Uterus (tissue), 3 donors: ENCODE measurements at regions not wholly inside any gene's neighbourhood (a gene's known extent, or its start where the extent isn't known, plus 50 kb on each side); places are given as distances from the start of the nearest gene placed in this dataset.

ENCODE experiments used
- DNase-seq, 2 donors: peaks; one replicate each; pipeline ENCODE4 v3.0.0-alpha.2; 2019 to 2020
- H3K27ac ChIP-seq, 2 donors: fragments of 200-600 bp; sonication (generic); 1 replicate in 1 of 2; 2 replicates in 1 of 2; pipeline ENCODE4 v1.5.1; 2016 to 2018
- H3K27me3 ChIP-seq, 2 donors: fragments of 200-600 bp; sonication (generic); one replicate each; pipeline ENCODE4 v1.5.1; 2018 to 2019; ENCODE audit warnings: control low read depth in 1 of 2
- H3K36me3 ChIP-seq, 2 donors: fragments of 200-600 bp; sonication (generic); one replicate each; pipeline ENCODE4 v1.5.1; 2019; ENCODE audit warnings: control low read depth in 1 of 2
- H3K4me1 ChIP-seq, 2 donors: fragments of 200-600 bp; sonication (generic); one replicate each; pipeline ENCODE4 v1.5.1; 2018 to 2019; ENCODE audit warnings: control low read depth in 1 of 2
- H3K4me3 ChIP-seq, 2 donors: fragments of 200-600 bp; sonication (generic); 1 replicate in 1 of 2; 2 replicates in 1 of 2; pipeline ENCODE4 v1.5.1; 2018 to 2019; ENCODE audit warnings: mild to moderate bottlenecking in 1 of 2
- H3K9me3 ChIP-seq, 2 donors: fragments of 200-600 bp; sonication (generic); one replicate each; pipeline ENCODE4 v1.5.1; 2019; ENCODE audit warnings: control low read depth in 1 of 2
- CTCF ChIP-seq, 4 experiments: fragments of 200-600 bp in 2 of 4; fragments of 450-650 bp in 2 of 4; sonication (generic) in 2 of 4; IDR thresholded peaks; one replicate each; pipeline ENCODE4 v1.5.1; 2016 to 2019; ENCODE audit warnings: antibody characterized with exemption in 4 of 4, mild to moderate bottlenecking in 2 of 4, moderate library complexity in 1 of 4
- POLR2A ChIP-seq, 2 donors: fragments of 450-650 bp; IDR thresholded peaks; one replicate each; pipeline ENCODE4 v1.6.1; 2016; ENCODE audit warnings: antibody characterized with exemption in 2 of 2, mild to moderate bottlenecking in 1 of 2, moderate library complexity in 1 of 2
- intact Hi-C: fragments of 100-400 bp; cut with DNase I; formaldehyde crosslinking; loops from one replicate; pipeline ENCODE4 v1.15.1; 2023; ENCODE audit warnings: low total_unique reads
- donor health status: DM: yes; HTN: yes; CAD: no.

- intact Hi-C loops, result no loop called here
- TF ChIP-seq CTCF (IDR thresholded peaks at IDR 0.05), result no peak
- no peak for TF ChIP-seq POLR2A (IDR thresholded peaks at IDR 0.05)
- Histone ChIP-seq H3K27ac (no peak overlapping the region), H3K36me3 (no peaks in the 10 kb centered on the region), H3K4me3 (no peak overlapping the region), H3K9me3 (no peaks in the 10 kb centered on the region), H3K27me3 (no peaks in the 10 kb centered on the region), H3K4me1 (no peaks in the 10 kb centered on the region)
- no peak for DNase-seq
Measured at GRCh38 chr6:80939898-80940297, 812.6 kb downstream of the TENT5A start.

GRCh38 chr6:80939480-80939879 lies 813.0 kb downstream of the TENT5A start:
- H3K9me3 ChIP-seq, result no peaks in the 10 kb centered on the region
- no peak for DNase-seq
- no peaks in the 10 kb centered on the region for H3K27me3 ChIP-seq
- H3K4me3 ChIP-seq, result no peak overlapping the region
- H3K36me3 ChIP-seq, result no peaks in the 10 kb centered on the region
- TF ChIP-seq CTCF (IDR thresholded peaks at IDR 0.05) (no peak), POLR2A (IDR thresholded peaks at IDR 0.05) (no peak)
- no peak overlapping the region for H3K27ac ChIP-seq
- H3K4me1 ChIP-seq, result no peaks in the 10 kb centered on the region
- intact Hi-C loops, result no loop called here

GRCh38 chr6:80938131-80938530 lies 814.4 kb downstream of the TENT5A start:
- no peak for TF ChIP-seq CTCF (IDR thresholded peaks at IDR 0.05)
- no peak for TF ChIP-seq POLR2A (IDR thresholded peaks at IDR 0.05)
- intact Hi-C loops, result no loop called here

GRCh38 chr6:80932359-80932758 lies 820.1 kb downstream of the TENT5A start:
- H3K9me3 ChIP-seq, result no peaks in the 10 kb centered on the region
- intact Hi-C loops, result no loop called here
- no peak overlapping the region for H3K4me3 ChIP-seq
- H3K27me3 ChIP-seq, result no peaks in the 10 kb centered on the region
- TF ChIP-seq CTCF (IDR thresholded peaks at IDR 0.05) (no peak), POLR2A (IDR thresholded peaks at IDR 0.05) (no peak)
- no peak overlapping the region for H3K27ac ChIP-seq
- no peaks in the 10 kb centered on the region for H3K4me1 ChIP-seq
- H3K36me3 ChIP-seq, result no peaks in the 10 kb centered on the region
- no peak for DNase-seq

More at GRCh38 chr6:80938131-80938530, 814.4 kb downstream of the TENT5A start:
- H3K27me3 ChIP-seq, result no peaks in the 10 kb centered on the region
- DNase-seq, result no peak
- no peaks in the 10 kb centered on the region for H3K9me3 ChIP-seq
- no peak overlapping the region for H3K4me3 ChIP-seq
- no peaks in the 10 kb centered on the region for H3K4me1 ChIP-seq
- H3K36me3 ChIP-seq, result no peaks in the 10 kb centered on the region
- no peak overlapping the region for H3K27ac ChIP-seq

- TF ChIP-seq POLR2A (IDR thresholded peaks at IDR 0.05) (no peak), CTCF (IDR thresholded peaks at IDR 0.05) (no peak)
- Histone ChIP-seq H3K4me1 (no peaks in the 10 kb centered on the region), H3K9me3 (no peaks in the 10 kb centered on the region), H3K27me3 (no peaks in the 10 kb centered on the region), H3K27ac (no peak overlapping the region), H3K4me3 (no peak overlapping the region), H3K36me3 (no peaks in the 10 kb centered on the region)
- no peak for DNase-seq
- intact Hi-C loops, result no loop called here
Measured at GRCh38 chr6:80930376-80930775, 822.1 kb downstream of the TENT5A start.
